GM12873 (cell line): ENCODE measurements at regions not wholly inside any gene's neighbourhood (a gene's known extent, or its start where the extent isn't known, plus 50 kb on each side); places are given as distances from the start of the nearest gene placed in this dataset.

Experiments used
- CTCF ChIP-seq: IDR thresholded peaks from 2 replicates; pipeline ENCODE4 v1.5.1; 2012; ENCODE audit warnings: low read depth, mild to moderate bottlenecking, moderate library complexity, low read length, control low read depth; ENCODE audit not compliant: insufficient read depth; ENCODE audit errors: missing control alignments

GRCh38 chr1:22285549-22286396 is 142.9 kb upstream of the WNT4 start:
- TF ChIP-seq CTCF: no peak

GRCh38 chr1:22286491-22286890 is 143.6 kb upstream of the WNT4 start:
- TF ChIP-seq CTCF: no peak

- TF ChIP-seq CTCF: no peak
Observed at GRCh38 chr1:22287273-22287672, 144.4 kb upstream of the WNT4 start.

- TF ChIP-seq CTCF: no peak
Observed at GRCh38 chr1:22287946-22288520, 145.1 kb upstream of the WNT4 start.

- TF ChIP-seq CTCF: no peak
Observed at GRCh38 chr1:22288593-22289241, 145.8 kb upstream of the WNT4 start.

GRCh38 chr1:22289307-22289995 is 146.6 kb upstream of the WNT4 start:
- no peak for TF ChIP-seq CTCF

GRCh38 chr1:22290157-22290556 is 147.3 kb upstream of the WNT4 start:
- TF ChIP-seq CTCF: no peak
